Esophagus squamous epithelium (tissue), 5 donors: ENCODE measurements at regions not wholly inside any gene's neighbourhood (a gene's known extent, or its start where the extent isn't known, plus 50 kb on each side); places are given as distances from the start of the nearest gene placed in this dataset.

ENCODE experiments used
- DNase-seq: peaks from one replicate; lab custom pipeline; 2025; lab: John Stamatoyannopoulos, UW
- H3K27ac ChIP-seq, 4 donors: fragments of 200-600 bp; sonication (generic); one replicate each; pipeline ENCODE4 v1.5.1; 2016 to 2019; ENCODE audit warnings: mild to moderate bottlenecking in 1 of 4
- H3K27me3 ChIP-seq, 4 donors: fragments of 200-600 bp; sonication (generic); 1 replicate in 3 of 4; 2 replicates in 1 of 4; pipeline versions ENCODE4 v1.5.1 to v1.6.0; 2017 to 2021; ENCODE audit warnings: antibody characterized with exemption in 1 of 4
- H3K36me3 ChIP-seq, 3 donors: fragments of 200-600 bp; sonication (generic); one replicate each; pipeline ENCODE4 v1.5.1; 2016 to 2019
- H3K4me1 ChIP-seq, 3 donors: fragments of 200-600 bp; sonication (generic); one replicate each; pipeline ENCODE4 v1.5.1; 2017 to 2019
- H3K4me3 ChIP-seq, 4 donors: fragments of 200-600 bp; sonication (generic); 1 replicate in 3 of 4; 2 replicates in 1 of 4; pipeline ENCODE4 v1.5.1; 2016 to 2019; ENCODE audit warnings: mild to moderate bottlenecking in 2 of 4, moderate library complexity in 1 of 4
- H3K9me3 ChIP-seq, 3 donors: fragments of 200-600 bp; sonication (generic); one replicate each; pipeline ENCODE4 v1.5.1; 2016 to 2019
- POLR2A ChIP-seq, 4 donors: fragments of 450-650 bp; IDR thresholded peaks; one replicate each; pipeline ENCODE4 v1.6.1; 2017; ENCODE audit warnings: antibody characterized with exemption in 4 of 4, mild to moderate bottlenecking in 4 of 4, moderate library complexity in 3 of 4
- WGBS, 2 donors: methylation state at CpG; one replicate each; pipeline ENCODE4 v1.1.5; 2018; 5-methylcytosine and 5-hydroxymethylcytosine counted together
- intact Hi-C: fragments of 100-400 bp; cut with DNase I; formaldehyde crosslinking; loops from one replicate; pipeline ENCODE4 v1.15.0; 2022
- TF ChIP-seq, protein P1 (sequence below), 6 experiments: fragments of 450-650 bp in 4 of 6; fragments of 200-600 bp in 2 of 6; sonication (generic) in 2 of 6; IDR thresholded peaks; one replicate each; pipeline ENCODE4 v1.5.1; 2016 to 2019; ENCODE audit warnings: antibody characterized with exemption in 6 of 6, mild to moderate bottlenecking in 4 of 6, moderate library complexity in 4 of 6
- donor health status: DM: yes; HTN: yes; CAD: no.

DNA sequence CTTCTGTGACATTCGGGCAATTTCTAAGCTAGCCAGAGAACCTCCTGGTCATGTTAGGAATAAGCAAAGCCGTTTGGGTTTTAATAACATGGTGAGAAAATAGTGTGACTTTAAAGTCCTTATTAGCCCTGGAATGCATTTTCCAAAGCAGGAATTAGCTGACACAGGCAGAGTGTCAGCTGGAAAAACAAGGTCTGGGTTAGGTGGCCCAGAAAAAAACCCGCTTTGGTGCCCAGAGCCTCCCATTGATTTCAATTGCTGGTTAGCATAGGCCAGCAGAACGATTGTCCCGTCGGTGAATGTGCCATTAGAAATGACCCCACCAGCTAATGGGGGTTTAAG lies 62.1 kb upstream of the CPEB4 start:
- no peak for TF ChIP-seq POLR2A (IDR thresholded peaks at IDR 0.05)
- TF ChIP-seq, protein P1, sequence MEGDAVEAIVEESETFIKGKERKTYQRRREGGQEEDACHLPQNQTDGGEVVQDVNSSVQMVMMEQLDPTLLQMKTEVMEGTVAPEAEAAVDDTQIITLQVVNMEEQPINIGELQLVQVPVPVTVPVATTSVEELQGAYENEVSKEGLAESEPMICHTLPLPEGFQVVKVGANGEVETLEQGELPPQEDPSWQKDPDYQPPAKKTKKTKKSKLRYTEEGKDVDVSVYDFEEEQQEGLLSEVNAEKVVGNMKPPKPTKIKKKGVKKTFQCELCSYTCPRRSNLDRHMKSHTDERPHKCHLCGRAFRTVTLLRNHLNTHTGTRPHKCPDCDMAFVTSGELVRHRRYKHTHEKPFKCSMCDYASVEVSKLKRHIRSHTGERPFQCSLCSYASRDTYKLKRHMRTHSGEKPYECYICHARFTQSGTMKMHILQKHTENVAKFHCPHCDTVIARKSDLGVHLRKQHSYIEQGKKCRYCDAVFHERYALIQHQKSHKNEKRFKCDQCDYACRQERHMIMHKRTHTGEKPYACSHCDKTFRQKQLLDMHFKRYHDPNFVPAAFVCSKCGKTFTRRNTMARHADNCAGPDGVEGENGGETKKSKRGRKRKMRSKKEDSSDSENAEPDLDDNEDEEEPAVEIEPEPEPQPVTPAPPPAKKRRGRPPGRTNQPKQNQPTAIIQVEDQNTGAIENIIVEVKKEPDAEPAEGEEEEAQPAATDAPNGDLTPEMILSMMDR (IDR thresholded peaks at IDR 0.05): no peak
- DNase-seq: no peak
- no peaks in the 10 kb centered on the region for H3K9me3 ChIP-seq
- no peaks in the 10 kb centered on the region for H3K36me3 ChIP-seq
- H3K27me3 ChIP-seq: no peaks in the 10 kb centered on the region
- H3K4me3 ChIP-seq: no peak overlapping the region
- peaks cover 20 to 63% (median 26%) of the 10 kb centered on the region in 3 donors for H3K4me1 ChIP-seq
- intact Hi-C loops: no loop called here
- 93 to 96% methylated on average over 6 of the region's 6 CpGs for WGBS, 2 donors
- peak overlapping the region in 1 of 4 donors; percentile 9 for H3K27ac ChIP-seq

DNA sequence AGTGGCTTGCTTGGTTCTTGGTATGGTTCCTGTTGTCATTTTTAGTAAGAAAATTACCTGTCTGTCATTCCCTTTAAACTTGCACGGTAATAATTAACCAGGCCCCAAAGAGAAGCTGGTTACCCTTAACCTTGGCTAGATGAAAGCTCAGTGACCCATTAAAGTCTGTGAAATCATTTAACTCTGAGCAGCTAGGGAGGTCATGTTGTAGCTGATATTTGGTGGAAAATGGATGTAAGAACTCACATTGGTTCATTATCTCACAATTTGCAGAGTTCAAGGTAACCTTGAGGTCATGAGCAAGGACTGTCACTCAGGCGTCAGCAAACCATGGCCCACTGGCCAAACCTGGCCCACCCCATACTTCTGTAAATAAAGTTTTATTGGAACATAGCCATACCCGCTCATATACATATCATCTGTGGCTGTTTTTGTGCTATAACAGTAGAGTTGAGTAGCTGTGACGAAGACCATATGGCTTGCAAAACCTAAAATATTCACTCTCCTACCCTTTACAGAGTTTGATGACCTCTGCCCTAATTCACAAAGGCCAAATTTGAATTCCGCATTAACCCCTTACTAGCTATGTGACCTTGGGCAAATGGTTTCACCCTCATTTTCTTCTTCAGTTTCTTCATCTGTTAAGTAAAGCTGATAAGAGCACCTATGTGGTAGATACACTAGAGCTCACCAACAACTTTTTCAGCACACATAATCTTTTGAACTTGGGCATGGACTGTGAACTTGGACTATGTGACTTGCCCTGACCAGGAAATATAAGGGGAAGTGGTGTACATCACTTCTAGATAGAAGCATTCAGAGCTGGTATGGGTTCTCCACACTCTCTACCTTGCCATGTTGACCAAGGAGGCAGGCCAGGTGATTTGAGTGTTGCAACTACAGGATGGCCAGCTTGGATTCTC lies 61.5 kb upstream of the CPEB4 start:
- H3K9me3 ChIP-seq: no peaks in the 10 kb centered on the region
- peaks cover 20 to 63% (median 26%) of the 10 kb centered on the region in 3 donors for H3K4me1 ChIP-seq
- peak overlapping the region in 1 of 4 donors; percentile 9 for H3K27ac ChIP-seq
- TF ChIP-seq, protein P1 (IDR thresholded peaks at IDR 0.05): no peak
- DNase-seq: no peak
- intact Hi-C loops: no loop called here
- 93 to 95% methylated on average over 5 of the region's 5 CpGs for WGBS, 2 donors
- no peak overlapping the region for H3K4me3 ChIP-seq
- H3K27me3 ChIP-seq: no peaks in the 10 kb centered on the region
- no peaks in the 10 kb centered on the region for H3K36me3 ChIP-seq

DNA sequence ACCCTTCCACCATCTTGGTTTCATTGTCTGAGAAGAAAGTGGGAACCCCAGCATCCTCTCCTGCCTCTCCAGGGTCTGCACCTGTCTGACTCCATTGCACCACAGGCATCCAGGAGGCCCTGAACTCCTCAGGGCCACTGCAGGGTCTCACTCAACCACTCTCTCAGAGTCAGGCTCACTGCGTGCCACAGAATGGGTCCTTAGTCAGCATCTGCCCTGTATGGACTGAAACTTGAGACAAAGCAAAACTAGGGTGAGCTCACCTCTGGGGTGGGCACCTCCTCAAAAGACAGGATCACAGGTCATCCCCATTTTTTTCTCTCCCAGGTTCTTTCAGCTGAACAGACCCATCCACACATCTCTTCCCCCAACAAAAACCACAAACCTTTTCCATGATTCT lies 59.2 kb upstream of the CPEB4 start:
- Histone ChIP-seq H3K36me3 (no peaks in the 10 kb centered on the region), H3K4me3 (no peak overlapping the region), H3K4me1 (peaks cover 14 to 61% (median 21%) of the 10 kb centered on the region in 3 donors), H3K27ac (no peak overlapping the region), H3K27me3 (no peaks in the 10 kb centered on the region), H3K9me3 (no peaks in the 10 kb centered on the region)
- intact Hi-C loops: no loop called here
- WGBS, 2 donors: 86 to 100% methylated on average over 1 of the region's 1 CpG
- TF ChIP-seq, protein P1 (IDR thresholded peaks at IDR 0.05): no peak
- no peak for TF ChIP-seq POLR2A (IDR thresholded peaks at IDR 0.05)
- no peak for DNase-seq

DNA sequence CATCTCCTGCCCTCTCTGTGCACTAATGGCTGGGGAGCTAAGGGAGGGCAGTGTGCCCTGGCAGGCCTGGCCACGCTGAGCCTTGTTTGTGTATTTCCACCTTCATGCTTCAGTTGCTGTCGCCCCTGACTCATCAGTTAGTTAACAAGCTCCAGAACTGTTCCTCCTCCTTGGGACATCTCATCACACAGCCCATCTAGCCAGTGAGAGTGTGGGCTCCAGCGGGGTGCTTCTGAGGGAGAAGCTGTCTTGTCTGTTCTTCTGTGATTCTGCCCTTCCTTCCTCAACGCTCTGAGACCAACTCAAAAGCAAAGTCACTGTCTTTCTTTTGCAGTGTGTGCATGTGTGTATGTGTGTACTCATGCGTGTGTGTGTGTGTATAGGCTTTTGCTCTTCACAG lies 58.3 kb upstream of the CPEB4 start:
- intact Hi-C loops: no loop called here

DNA sequence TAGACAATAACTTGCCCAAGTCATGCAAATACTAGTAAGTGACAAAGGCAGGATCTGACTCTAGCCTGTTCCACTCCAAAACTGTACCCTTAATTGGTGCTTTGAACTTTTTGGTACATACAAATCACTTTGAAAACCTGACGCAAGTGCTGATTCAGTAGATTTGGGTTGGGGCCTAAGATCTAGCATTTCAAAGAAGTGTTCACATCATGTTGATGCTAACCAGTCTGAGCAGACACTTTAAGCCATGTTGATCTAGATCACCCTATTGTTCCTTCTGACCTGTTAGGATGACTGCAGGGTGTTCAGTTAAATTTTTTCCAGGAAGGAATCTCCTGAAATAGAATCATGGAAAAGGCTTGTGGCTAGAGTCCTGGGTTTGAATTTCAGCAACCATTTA lies 57.7 kb upstream of the CPEB4 start:
- Histone ChIP-seq H3K9me3 (no peaks in the 10 kb centered on the region), H3K4me1 (peaks cover 5 to 52% (median 14%) of the 10 kb centered on the region in 3 donors), H3K27me3 (no peaks in the 10 kb centered on the region), H3K36me3 (no peaks in the 10 kb centered on the region), H3K27ac (peak overlapping the region; percentile 4 to 66 (median 48)), H3K4me3 (no peak overlapping the region)
- DNase-seq: no peak
- intact Hi-C loops: no loop called here
- 33 to 56% methylated on average over 1 of the region's 1 CpG for WGBS, 2 donors
- TF ChIP-seq, protein P1 (IDR thresholded peaks at IDR 0.05): no peak
- TF ChIP-seq POLR2A (IDR thresholded peaks at IDR 0.05): no peak

More for the DNA sequence above, 58.3 kb upstream of the CPEB4 start:
- no peaks in the 10 kb centered on the region for H3K9me3 ChIP-seq
- peak overlapping the region; percentile 3 to 66 (median 48) for H3K27ac ChIP-seq
- peaks cover 5 to 55% (median 14%) of the 10 kb centered on the region in 3 donors for H3K4me1 ChIP-seq
- no peaks in the 10 kb centered on the region for H3K27me3 ChIP-seq
- no peaks in the 10 kb centered on the region for H3K36me3 ChIP-seq
- no peak overlapping the region for H3K4me3 ChIP-seq
- TF ChIP-seq POLR2A (IDR thresholded peaks at IDR 0.05): no peak
- TF ChIP-seq, protein P1 (IDR thresholded peaks at IDR 0.05): no peak
- no peak for DNase-seq
- 21 to 53% methylated on average over 3 to 5 of the region's 5 CpGs for WGBS, 2 donors
